ENCODE measurements at regions not wholly inside any gene's neighbourhood (a gene's known extent, or its start where the extent isn't known, plus 50 kb on each side); places are given as distances from the start of the nearest gene placed in this dataset.

DNA sequence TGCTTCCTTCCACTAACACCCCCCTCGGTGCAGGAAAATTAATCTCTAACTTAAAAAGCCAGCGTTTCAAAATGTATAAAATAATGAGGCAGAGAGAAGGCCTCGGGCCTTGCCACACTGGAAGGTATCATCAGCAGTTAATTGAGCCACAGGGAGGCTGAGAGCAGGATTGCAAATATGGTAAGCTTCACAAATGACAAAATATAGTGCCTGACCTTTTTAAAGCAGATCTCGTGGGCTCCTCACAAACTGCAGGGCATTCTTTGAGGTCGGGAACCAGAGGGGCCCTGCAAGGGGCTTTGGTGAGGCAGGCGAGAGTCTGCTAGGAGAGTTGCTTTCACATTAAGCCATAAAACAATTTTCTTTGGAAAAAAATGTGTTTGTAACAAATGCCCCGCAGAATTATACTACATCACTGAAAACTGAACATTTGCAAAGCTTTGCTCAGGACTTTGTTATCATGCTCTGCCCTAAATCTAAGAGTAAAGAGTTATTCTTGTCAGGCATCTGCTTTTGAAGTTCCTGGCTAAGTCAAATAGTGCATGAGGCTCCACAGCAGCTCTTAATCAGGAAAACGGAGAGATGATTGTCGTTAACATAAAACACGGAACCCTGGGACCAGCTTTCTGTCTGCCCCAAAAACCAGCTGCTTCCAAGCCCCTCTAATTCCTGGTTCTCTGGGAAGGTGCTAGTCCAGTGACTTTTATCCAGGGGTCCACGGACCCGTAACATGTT is 61.4 kb upstream of the SYT13 start:
- no peak for DNase-seq (ENCODE audit: low read depth)

DNA sequence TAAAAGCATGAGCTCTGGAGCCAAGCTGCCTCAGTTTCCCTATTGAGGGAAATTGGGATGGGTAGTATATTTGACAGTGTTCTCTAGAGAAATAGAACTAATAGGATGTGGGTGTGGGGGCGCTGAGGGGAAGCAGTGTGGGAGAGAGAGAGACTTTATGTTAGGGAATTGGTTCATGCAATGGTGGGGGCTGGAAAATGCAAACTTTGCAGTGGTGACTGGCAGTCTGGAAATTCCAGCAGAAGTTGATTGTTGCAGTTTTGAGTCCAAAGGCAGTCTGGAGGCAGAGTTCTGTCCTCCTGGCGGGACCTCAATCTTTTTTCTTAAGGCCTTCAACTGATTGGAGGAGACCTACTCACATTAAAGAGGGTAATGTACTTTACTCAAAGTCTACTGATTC is 59.4 kb upstream of the SYT13 start:
- no peak for DNase-seq (ENCODE audit: low read depth)

DNA sequence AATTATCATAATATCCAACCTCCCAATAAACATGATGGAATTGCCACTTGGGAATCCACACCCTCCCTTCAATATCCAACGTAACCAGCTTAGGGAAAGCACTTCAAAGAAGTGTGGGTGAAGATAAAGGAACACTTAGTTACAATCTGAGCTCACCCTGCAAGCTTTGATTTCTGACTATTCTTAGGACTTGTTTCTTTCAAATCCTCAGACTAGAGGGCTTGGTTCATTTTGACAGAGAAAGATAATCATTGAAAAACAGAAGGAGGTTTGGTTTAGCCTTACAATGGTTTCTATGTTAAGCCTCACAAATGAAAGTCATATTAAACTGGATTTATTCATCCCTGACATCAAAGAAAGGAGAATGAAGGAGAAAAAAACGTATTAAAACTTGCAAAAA is 57.9 kb upstream of the SYT13 start:
- DNase-seq (ENCODE audit: low read depth), result no peak

DNA sequence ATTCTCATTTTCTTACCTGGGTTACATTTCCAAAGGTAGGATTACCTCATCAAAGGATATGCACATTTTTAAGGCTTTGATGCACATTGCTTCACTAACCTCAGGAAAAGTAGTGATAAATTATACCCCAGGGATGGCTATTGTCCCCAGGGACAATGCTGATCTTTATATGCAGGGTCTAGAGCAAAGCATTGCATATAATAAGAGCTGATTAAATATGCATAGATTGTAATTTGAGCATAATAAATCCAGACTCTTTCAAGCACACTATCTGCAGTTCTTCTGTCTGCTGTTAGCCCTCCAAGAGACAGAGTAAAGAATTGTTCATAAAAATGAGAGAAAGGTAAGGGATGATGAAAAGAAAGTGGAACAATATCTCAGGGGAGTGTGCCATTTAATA is 57.3 kb upstream of the SYT13 start:
- no peak for DNase-seq (ENCODE audit: low read depth)

DNA sequence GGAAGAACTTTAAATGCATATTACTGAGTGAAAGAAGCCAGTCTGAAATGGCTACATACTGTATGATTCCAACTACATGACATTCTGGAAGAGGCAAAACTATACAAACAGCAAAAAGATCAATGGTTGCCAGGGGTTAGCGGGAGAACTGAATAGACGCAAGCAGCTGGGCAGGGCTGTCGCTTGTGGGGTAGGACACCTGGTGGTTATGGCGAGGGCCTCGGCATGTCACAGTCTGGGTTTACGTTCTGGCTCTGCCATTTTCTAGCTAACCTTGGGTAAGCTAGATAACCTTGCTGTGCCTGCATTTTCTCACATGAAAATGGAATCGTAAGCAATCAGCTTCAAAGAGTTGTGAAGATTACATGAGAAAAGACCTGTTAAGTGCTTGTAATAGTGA is 55.2 kb upstream of the SYT13 start:
- DNase-seq (ENCODE audit: low read depth), result no peak

DNA sequence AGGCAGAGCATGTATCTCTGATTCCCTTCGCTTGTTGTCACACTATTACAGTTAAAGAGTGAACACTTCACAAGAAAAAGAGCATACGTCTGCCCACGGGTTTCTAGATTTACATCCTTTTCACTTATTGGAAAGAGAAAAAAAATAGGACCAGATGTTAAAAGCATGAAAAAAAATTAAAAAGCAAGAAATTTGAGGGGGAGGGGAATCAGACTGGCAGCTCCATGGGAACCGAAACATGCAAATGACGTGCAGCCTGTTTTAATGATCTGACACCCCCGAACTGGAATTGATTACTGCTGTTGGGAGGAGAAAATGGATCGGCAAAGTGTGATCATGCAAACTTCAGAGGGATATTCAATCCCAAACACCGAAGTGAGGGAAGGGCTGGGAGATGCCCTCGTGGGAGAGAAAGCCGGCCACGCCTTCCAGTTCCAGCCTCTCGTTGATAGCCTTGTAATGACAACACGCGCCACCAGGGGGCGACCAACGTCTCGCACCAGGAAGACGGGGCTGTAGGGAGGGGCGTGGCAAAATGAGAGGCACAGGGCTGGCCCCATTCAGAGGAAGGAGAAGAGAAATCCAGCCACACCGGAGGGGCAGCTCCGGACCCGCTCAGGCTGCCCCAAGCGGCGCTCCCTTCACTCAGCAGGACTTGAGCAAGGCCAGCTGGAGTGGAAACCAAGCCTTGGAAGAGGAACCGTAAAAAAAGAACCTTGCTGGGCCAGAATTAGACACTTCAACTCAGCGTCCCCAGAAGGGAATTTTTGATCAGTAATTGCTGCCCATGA is 53.8 kb upstream of the SYT13 start:
- peak; percentile 48 for DNase-seq (ENCODE audit: low read depth)

DNA sequence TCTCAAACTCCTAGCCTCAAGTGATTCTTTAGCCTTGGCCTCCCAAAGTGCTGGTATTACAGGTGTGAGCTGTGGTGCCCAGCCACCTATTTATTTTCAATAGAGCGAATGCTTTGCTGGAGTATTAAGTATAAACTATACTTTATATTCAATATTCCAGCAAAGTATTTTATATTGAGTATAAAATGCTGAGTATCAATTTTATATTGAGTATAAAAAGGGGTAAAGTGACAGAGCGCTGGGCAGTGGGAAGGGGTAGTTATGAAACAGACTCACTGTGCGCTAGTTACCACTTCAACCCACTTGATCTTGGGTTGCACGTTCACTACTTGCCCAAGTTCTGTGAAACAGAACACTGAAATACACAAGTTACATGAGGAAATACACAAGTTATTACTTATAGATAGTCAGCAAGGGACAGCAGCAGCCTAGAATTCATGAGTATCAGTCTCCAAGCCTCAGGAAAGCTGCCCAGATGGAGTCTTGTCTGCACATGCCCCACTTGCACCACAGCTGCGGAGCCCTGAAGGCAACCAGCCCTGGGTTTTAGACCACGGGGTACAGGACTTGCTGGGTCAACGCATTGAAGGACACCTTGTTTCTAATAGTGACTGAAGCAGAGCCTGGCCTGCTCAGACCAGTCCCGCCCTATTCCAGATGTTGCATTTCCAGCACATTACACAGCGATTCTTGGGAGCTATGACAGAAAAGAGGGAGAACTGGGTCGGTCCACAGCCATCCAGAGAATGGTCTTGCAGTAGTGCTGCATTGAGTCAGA is 51.6 kb upstream of the SYT13 start:
- no peak for DNase-seq (ENCODE audit: low read depth)

DNA sequence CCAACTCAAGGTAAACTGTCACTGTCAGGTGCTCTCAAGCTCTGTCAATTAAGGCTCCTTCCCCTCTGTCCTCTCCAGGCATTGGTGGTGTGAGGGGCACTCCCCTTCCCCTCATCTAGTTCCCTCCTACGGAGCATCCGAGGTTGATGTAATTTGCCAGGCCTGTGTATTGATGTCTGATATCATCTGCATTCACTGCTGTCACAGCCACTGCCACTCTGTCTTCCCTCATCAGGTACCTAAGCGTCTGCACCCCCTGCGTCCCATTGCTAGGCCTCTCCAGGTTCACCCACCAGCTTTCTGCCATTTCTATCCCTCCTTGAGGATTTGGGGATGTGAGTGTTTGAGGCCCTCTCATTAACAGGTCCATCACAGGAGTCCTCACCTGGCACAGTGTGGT is 50.0 kb upstream of the SYT13 start:
- DNase-seq (ENCODE audit: low read depth), result no peak

Measured in GM04504 (cell line).